ENCODE measurements at regions not wholly inside any gene's neighbourhood (a gene's known extent, or its start where the extent isn't known, plus 50 kb on each side); places are given as distances from the start of the nearest gene placed in this dataset.

- H3K4me3 ChIP-seq (ENCODE audit: low read depth, low read length) = no peak overlapping the region
- TF ChIP-seq CTCF (IDR thresholded peaks at IDR 0.05; ENCODE audit: low read depth, low read length, missing control alignments) = no peak
- no peak for DNase-seq (ENCODE audit: low read depth)
These were observed 89.6 kb upstream of the DOCK10 start for GRCh38 chr2:225131898-225132297.

GRCh38 chr2:225130093-225130492, 87.8 kb upstream of the DOCK10 start:
- no peak for TF ChIP-seq CTCF (IDR thresholded peaks at IDR 0.05; ENCODE audit: low read depth, low read length, missing control alignments)
- no peak for DNase-seq (ENCODE audit: low read depth)
- H3K4me3 ChIP-seq (ENCODE audit: low read depth, low read length) = no peak overlapping the region

- no peak overlapping the region for H3K4me3 ChIP-seq (ENCODE audit: low read depth, low read length)
- TF ChIP-seq CTCF (IDR thresholded peaks at IDR 0.05; ENCODE audit: low read depth, low read length, missing control alignments) = no peak
- DNase-seq (ENCODE audit: low read depth) = no peak
These were observed 82.2 kb upstream of the DOCK10 start for GRCh38 chr2:225124311-225125017.

- peak; percentile 49 for TF ChIP-seq CTCF (IDR thresholded peaks at IDR 0.05; ENCODE audit: low read depth, low read length, missing control alignments)
- no peak for DNase-seq (ENCODE audit: low read depth)
- H3K4me3 ChIP-seq (ENCODE audit: low read depth, low read length) = no peak overlapping the region
These were observed 80.6 kb upstream of the DOCK10 start for GRCh38 chr2:225122583-225123486.

GRCh38 chr2:225122007-225122406, 79.7 kb upstream of the DOCK10 start:
- no peak for DNase-seq (ENCODE audit: low read depth)
- no peak for TF ChIP-seq CTCF (IDR thresholded peaks at IDR 0.05; ENCODE audit: low read depth, low read length, missing control alignments)
- H3K4me3 ChIP-seq (ENCODE audit: low read depth, low read length) = no peak overlapping the region

- TF ChIP-seq CTCF (IDR thresholded peaks at IDR 0.05; ENCODE audit: low read depth, low read length, missing control alignments) = no peak
- H3K4me3 ChIP-seq (ENCODE audit: low read depth, low read length) = no peak overlapping the region
- no peak for DNase-seq (ENCODE audit: low read depth)
These were observed 77.9 kb upstream of the DOCK10 start for GRCh38 chr2:225120186-225120585.

Measured in GM12864 (cell line).